Left ventricle myocardium superior (tissue), 1 donor: ENCODE measurements at regions not wholly inside any gene's neighbourhood (a gene's known extent, or its start where the extent isn't known, plus 50 kb on each side); places are given as distances from the start of the nearest gene placed in this dataset.
"Not testable (repeated sequence)": the region's sequence is repeated elsewhere in the genome, so short reads cannot be mapped to it uniquely, and the experiment has no call there.

Experiments used
- ATAC-seq: fragments of 200-7000 bp; cut with Tn5 transposase; one replicate; pipeline ENCODE4 v1.9.1; 2020; ENCODE audit warnings: mild to moderate bottlenecking, moderate library complexity
- DNase-seq: peaks from one replicate; pipeline ENCODE4 v3.0.0-alpha.2; 2020
- intact Hi-C: fragments of 100-400 bp; cut with micrococcal nuclease; formaldehyde crosslinking; loops from one replicate; pipeline ENCODE4 v1.11.0; 2022
- donor health status: DM: no; HTN: yes; CAD: no; lungs with severe emphysema.

DNA sequence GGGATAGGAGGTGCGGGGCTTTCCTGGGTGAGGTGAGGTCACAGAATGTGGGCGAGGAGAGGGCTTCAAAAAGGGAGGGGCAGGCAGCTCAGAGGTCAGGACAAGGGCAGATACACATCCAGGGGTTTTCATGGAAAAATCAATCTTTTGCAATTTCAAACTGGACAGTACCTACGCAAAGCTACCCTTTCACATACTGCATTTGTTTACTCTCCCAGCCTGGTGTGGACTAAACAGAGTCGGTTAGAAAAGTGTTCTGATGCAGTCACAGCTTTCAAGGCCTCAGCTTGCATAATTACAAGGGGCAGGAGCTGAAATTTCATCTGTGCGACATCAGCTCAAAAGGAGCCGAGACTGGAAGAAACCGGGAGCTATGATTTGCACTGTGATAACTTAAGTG lies 309.9 kb upstream of the SOX1 start:
- ATAC-seq, DNase-seq, intact Hi-C loops: not testable (repeated sequence)

DNA sequence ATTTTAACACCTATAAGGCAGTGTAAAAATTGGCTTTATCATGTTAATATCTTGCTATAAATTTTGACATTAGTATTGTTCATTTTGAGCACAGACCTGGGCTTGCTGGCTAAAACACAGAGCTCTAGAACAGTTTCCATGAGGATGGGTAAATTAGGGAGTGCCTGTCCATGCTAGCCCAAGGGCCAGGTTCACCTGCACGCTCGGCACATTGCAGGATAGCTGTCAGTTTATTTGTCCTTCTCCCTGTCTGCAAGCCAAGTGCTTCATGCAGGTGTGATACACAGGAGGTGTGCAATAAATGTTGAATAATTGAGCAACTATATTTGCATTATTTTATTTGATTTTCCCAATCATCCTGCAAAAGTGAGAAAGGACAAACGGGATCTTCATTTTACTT lies 309.3 kb upstream of the SOX1 start:
- intact Hi-C loops, ATAC-seq, DNase-seq: not testable (repeated sequence)

DNA sequence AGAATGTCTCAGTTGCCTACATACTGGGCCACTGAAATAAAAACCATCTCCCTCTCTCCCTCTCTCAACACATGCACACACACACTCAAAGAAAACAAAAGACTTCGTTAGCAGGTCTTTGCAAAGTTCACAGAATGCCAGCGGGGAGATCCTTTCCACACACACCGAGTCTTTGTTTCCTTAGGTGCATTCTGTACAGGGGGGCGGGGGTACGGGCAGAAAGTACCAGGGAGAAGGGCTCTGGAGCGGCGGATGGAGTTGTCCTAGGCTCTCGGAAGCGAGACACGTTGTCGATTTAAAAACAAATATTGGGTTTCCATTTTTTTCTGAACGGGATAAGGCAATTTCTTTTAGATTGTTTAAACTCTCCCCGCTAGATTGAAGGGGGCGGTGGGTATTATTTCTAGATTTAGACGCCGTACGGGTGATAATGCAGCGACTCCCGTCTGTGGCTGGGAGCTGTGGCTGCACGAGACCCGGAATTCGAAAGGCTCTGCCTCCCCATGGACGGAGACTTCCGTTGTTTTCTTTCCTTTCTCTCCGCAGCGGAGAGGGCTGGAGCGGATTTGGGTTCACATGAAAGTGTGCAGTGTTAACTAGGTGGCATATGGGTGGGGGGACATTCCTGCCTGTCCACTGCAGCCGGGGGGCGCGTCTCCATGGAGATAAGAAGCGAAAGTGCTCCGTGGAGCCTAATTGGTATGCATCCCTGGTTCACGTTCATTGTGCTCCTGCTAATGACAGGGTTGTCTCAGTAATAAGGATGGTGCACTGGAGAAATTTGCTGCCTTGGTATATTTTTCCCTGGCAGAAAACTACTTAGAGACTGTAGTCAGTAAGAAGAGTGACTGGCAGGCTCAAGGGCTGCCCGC lies 303.7 kb upstream of the SOX1 start:
- ATAC-seq, result peak; percentile 21
- DNase-seq, intact Hi-C loops: not testable (repeated sequence)

DNA sequence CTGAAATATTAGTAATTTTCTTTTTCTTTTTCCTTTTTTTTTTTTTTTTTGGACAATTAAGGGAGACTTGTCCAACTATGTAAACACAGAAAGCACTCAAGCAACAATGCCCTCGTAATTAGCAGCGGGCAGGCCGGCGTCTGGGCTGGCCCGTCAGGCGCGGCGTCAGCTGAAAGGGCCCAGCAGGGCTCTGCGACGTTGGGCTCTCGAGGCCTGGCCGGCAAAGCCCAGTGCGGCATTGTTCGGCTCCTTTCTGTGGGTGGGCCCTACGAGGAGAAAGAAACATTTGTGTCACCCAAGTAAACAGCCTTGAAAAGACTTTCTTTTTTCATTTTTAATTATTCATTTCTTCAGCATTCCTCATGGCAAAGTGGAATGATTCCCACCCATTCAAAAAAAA lies 302.4 kb upstream of the SOX1 start:
- DNase-seq, intact Hi-C loops, ATAC-seq: not testable (repeated sequence)

DNA sequence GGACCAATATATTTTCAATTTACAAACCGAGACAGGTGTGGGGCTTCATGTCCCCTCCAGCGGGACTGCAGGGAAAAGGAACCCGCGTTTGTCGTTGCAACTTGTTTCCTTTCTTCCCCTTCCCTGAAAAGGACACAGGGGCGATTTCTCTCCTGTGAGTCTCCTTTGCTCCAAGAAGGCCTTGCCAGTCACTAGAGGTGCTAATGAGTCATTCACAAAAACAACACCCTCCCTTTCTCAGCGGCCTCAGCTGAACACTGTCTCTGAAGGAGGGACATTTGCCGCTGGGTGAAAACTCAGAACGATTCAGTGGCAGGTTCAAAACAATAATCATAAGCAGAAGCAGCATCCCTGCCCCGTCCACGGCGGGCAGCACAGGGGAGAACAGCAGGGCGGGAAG lies 302.0 kb upstream of the SOX1 start:
- ATAC-seq, DNase-seq, intact Hi-C loops: not testable (repeated sequence)

DNA sequence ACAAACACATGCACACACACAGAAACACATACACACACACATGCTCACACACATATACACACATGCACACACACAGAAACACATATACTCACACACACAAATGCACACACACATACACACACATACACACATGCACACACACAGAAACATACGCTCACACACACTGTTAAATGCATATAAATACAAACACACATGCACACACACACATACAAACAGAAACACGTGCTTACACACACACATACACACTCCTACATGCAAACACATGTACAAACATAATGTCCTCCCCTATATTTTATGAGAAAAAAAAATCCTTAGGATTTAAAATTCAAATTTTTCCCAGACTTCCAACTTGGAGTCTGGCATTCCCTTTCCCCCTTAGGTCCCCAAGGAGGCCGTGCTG lies 291.2 kb upstream of the SOX1 start:
- DNase-seq, intact Hi-C loops, ATAC-seq: not testable (repeated sequence)

DNA sequence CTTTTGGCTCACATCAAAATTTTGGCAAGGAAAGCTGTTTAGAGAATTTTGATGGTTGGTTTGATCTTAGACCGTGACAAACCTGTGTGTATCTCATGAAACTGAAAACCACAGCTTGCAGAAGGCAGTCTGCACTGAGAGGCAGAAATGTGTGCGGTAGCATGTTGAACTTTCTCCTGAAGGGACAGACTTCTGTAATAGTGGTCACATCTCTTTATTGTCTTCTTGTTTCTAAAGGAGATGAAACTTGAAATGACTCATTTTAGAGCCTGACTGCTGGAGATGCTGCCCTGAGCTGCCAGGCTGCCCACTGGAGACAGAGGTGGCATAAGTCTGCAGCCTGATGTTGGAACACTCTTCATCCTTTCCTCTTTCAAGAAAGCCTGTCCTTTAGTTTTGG lies 289.6 kb upstream of the SOX1 start:
- ATAC-seq, intact Hi-C loops: not testable (repeated sequence)

DNA sequence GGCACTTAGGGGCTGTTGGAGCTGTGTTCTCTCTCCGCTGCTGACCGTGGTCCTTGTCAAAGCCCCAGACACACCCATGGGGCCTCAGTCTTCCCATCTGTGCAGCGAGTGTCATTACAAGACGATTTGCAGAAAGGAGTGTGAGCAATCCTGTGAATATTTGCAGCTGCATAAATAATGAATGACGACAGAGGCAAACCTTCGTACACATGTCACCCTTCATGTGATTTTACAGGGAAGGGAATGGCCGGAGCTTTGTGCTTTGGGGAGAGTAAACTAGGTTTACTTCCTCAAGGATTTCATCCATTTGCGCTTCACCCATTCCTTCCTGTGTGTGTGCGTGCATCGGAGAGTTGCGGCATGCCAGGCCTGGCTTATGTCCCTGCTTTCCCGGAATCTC lies 285.6 kb upstream of the SOX1 start:
- DNase-seq, intact Hi-C loops, ATAC-seq: not testable (repeated sequence)

More for the DNA sequence above, 289.6 kb upstream of the SOX1 start:
- DNase-seq, result not testable (repeated sequence)

DNA sequence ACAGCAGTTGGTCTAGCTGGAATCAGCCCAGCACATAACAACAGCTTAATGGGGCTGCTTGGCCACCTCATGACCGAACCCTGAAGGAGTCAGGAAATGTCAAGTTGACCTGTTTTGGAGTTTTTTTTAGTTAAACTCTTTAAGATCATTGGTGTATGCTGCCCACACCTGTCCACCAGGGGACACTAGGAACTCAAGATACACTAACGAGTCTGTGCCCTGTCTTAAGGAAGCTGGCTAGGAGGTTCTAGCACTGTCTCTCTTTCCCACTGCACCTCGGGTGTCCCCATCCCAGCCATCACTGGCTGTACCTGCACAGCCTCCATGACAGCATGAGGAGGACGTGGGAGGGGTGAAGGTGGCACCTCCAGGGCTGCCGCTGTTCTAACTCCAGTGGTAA lies 279.6 kb upstream of the SOX1 start:
- ATAC-seq, DNase-seq, intact Hi-C loops: not testable (repeated sequence)

DNA sequence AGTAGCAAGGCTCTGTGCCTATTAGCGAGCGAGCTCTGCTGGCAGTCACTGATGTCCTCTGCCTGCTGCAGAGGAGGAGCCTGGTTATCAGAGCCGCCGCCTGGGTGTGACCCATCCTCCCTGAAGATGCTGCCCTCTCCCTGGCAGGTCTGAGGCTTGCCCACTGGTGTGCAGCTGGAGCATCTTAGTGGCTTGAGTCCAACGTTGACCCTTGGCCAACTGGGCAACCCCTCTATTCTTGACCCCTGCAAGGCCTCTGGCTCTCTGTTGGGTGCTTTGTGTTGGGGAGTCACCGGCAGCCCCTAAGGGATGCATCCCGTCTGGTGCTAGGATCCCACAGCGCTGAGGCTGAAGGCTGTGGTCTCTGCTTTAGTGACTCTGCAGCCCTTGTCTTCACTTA lies 277.9 kb upstream of the SOX1 start:
- ATAC-seq (no peak), DNase-seq (no peak)
- intact Hi-C loops, result no loop called here

DNA sequence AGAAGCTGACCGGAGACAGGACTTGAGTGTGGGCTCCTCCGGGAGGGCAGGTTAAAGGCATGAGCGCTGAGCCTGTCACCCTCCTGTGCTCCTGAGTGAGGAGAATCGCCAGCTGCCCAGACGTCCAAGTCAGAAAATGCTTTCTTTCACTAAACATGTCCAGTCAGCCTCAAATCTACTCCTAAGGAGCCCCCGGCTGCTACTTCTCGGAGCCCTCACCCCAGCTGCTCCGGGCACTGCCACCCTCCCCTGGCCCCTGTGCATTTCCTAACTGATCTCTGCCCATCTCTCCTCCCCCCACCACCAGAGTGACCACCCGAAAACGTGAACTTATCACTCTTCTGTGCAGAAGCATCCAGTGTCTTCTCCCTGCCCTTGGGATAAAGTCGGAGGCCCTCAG lies 277.5 kb upstream of the SOX1 start:
- no peak for DNase-seq
- no peak for ATAC-seq
- intact Hi-C loops, result no loop called here

DNA sequence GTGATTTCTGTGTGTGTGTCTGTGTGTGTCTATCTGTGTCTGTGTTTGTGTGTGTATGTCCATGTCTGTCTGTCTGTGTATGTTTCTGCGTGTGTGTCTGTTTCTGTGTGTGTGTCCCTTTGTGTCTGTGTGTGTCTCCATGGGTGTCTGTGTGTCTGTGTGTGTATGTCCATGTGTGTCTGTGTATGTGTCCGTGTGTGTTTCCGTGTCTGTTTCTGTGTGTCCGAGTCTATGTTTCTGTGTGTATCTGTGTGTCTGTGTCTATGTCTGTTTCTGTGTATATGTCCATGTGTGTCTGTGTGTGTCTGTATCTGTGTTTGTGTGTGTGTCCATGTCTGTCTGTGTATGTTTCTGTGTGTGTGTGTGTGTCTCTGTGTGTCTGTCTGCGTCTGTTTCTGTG lies 276.3 kb upstream of the SOX1 start:
- ATAC-seq (no peak), DNase-seq (no peak)
- intact Hi-C loops, result no loop called here

DNA sequence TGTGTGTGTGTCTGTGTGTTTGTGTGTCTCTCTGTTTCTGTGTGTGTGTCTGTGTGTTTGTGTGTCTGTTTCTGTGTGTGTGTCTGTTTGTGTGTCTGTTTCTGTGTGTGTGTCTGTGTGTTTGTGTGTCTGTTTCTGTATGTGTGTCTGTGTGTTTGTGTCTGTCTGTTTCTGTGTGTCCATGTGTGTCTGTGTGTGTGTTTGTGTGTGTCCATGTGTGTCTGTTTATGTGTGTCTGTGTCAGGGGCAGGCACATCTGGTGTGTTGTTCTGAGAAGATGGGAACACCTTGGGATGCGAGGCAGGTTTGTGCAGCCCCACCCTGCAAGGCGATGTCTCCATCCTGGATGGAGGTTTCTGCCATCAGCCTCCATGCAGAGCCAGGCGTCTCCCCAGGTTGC lies 275.8 kb upstream of the SOX1 start:
- ATAC-seq (no peak), DNase-seq (no peak)
- intact Hi-C loops, result no loop called here

DNA sequence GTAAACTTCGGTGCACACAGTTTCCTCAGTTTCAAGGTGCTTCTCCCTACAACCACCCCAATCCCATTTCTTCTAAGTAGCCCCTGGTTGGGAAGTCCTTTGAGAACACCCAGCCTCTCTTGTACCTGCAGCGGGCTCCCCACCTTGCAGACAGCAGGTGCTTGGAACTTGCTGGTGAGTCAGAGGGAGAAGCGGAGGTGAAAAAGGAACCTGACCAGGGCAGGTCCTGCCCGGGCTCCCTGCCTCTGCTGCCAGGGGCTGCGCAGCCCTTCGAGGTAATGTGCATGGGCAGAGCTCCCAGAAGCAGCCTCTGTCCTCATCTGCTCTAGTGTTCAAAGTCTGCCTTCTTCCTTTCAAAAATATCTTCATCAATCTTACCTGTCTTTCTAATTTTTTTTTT lies 274.0 kb upstream of the SOX1 start:
- ATAC-seq (no peak), DNase-seq (no peak)
- intact Hi-C loops, result no loop called here
